ENCODE measurements at regions not wholly inside any gene's neighbourhood (a gene's known extent, or its start where the extent isn't known, plus 50 kb on each side); places are given as distances from the start of the nearest gene placed in this dataset.

DNA sequence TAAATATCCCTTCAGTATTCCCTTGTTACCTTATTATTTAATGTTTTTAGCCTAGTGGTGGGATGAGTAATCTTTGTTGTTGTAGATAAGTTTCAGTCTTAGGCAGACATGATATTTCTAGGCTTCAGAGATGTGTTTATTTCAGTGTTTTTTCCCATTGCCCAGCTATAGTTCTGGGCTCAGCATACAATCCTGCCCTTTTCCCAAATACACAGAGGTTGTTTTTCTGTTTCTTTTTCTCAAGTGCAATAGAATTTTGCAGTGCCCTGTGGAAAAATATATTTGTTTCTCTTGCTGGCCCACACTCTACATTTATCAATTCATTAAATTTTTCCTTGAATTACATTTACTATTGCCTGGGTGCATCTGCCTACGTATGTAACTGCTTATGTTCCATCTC is 321.8 kb downstream of the KCNJ3 start:
- TF ChIP-seq, protein P1, sequence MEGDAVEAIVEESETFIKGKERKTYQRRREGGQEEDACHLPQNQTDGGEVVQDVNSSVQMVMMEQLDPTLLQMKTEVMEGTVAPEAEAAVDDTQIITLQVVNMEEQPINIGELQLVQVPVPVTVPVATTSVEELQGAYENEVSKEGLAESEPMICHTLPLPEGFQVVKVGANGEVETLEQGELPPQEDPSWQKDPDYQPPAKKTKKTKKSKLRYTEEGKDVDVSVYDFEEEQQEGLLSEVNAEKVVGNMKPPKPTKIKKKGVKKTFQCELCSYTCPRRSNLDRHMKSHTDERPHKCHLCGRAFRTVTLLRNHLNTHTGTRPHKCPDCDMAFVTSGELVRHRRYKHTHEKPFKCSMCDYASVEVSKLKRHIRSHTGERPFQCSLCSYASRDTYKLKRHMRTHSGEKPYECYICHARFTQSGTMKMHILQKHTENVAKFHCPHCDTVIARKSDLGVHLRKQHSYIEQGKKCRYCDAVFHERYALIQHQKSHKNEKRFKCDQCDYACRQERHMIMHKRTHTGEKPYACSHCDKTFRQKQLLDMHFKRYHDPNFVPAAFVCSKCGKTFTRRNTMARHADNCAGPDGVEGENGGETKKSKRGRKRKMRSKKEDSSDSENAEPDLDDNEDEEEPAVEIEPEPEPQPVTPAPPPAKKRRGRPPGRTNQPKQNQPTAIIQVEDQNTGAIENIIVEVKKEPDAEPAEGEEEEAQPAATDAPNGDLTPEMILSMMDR (IDR thresholded peaks at IDR 0.05; ENCODE audit: low read depth, low read length) = no peak
- TF ChIP-seq EZH2phosphoT487 (IDR thresholded peaks at IDR 0.05; ENCODE audit: low read depth) = no peak
